Heart right ventricle (tissue), 16 donors: ENCODE measurements at regions not wholly inside any gene's neighbourhood (a gene's known extent, or its start where the extent isn't known, plus 50 kb on each side); places are given as distances from the start of the nearest gene placed in this dataset.
"Not testable (repeated sequence)": the region's sequence is repeated elsewhere in the genome, so short reads cannot be mapped to it uniquely, and the experiment has no call there.

Source experiments
- ATAC-seq, 8 donors: fragments of 200-7000 bp; cut with Tn5 transposase; one replicate each; pipeline ENCODE4 v1.9.1; 2020; ENCODE audit warnings: mild to moderate bottlenecking in 8 of 8, moderate library complexity in 8 of 8, moderate number of reproducible peaks in 1 of 8
- DNase-seq, 2 donors: peaks; one replicate each; pipeline ENCODE4 v3.0.0-alpha.2; 2020
- H3K27ac ChIP-seq, 10 donors: fragments of 200-600 bp; sonication (generic) in 2 of 10; one replicate each; pipeline versions ENCODE4 v1.5.0 to v1.8.0; 2020 to 2022; ENCODE audit warnings: mild to moderate bottlenecking in 3 of 10
- H3K27me3 ChIP-seq, 7 donors: fragments of 200-600 bp; one replicate each; pipeline ENCODE4 v1.8.0; 2021 to 2022; ENCODE audit warnings: mild to moderate bottlenecking in 2 of 7
- H3K36me3 ChIP-seq, 9 donors: fragments of 200-600 bp; sonication (generic) in 1 of 9; one replicate each; pipeline versions ENCODE4 v1.5.0 to v1.8.0; 2020 to 2022; ENCODE audit warnings: mild to moderate bottlenecking in 2 of 9
- H3K4me1 ChIP-seq, 9 donors: fragments of 200-600 bp; sonication (generic) in 1 of 9; one replicate each; pipeline versions ENCODE4 v1.5.0 to v1.8.0; 2020 to 2022; ENCODE audit warnings: mild to moderate bottlenecking in 4 of 9
- H3K4me3 ChIP-seq, 10 donors: fragments of 200-600 bp; sonication (generic) in 2 of 10; one replicate each; pipeline versions ENCODE4 v1.5.0 to v1.8.0; 2020 to 2022; ENCODE audit warnings: mild to moderate bottlenecking in 7 of 10, moderate library complexity in 2 of 10
- H3K9me3 ChIP-seq, 11 donors: fragments of 200-600 bp in 10 of 11; sonication (generic) in 2 of 11; one replicate each; pipeline versions ENCODE4 v1.5.0 to v1.8.0; 2013 to 2022; ENCODE audit warnings: mild to moderate bottlenecking in 2 of 11, control low read depth in 1 of 11, moderate library complexity in 1 of 11
- CTCF ChIP-seq, 9 donors: fragments of 200-600 bp; sonication (generic) in 2 of 9; IDR thresholded peaks; one replicate each; pipeline versions ENCODE4 v1.5.0 to v1.8.0; 2021 to 2022; ENCODE audit warnings: antibody characterized with exemption in 9 of 9, mild to moderate bottlenecking in 5 of 9, moderate library complexity in 1 of 9
- WGBS, 2 donors: extraction: QIAGEN DNeasy Blood & Tissue Kit; methylation state at CpG; one replicate each; pipeline ENCODE4 v1.1.7; 2013; ENCODE audit warnings: inconsistent platforms in 1 of 2; 5-methylcytosine and 5-hydroxymethylcytosine counted together
- intact Hi-C, 10 donors: fragments of 100-400 bp; cut with DNase I; formaldehyde crosslinking; loops; one replicate each; pipeline versions ENCODE4 v1.11.1 to v1.14.2; 2022
- donor health status: Arrhythmogenic right ventricular cardiomyopathy.
- donor health status: ischemic (EF 13 %, LVEDD 7.1; RV severe dilation, severe dysfunction).
- donor health status: healthy with polysubstance abuse.
- donor health status: DM: no; HTN: yes; CAD: no.
- donor health status: DM: no; HTN: no; CAD: no.
- donor health status: ischemic (EF 25% LVEDD 6.9; RV normal size, moderate dysfunction).
- donor health status: ischemic (EF 25% LVEDD 5.7; RV mildly dilated, moderate dysfunction).
- donor health status: healthy.
- donor health status: DM: yes; HTN: yes; CAD: no.
- donor health status: Ischemic cardiomyopathy.
- donor health status: ischemic (EF 35%, LVEDD 5.7; RV mildly dilated, moderate dysfunction).
- donor health status: nonischemic (EF 11% LVEDD 7.7; RV severe dilation, severe dysfunction).
- donor health status: DM: yes; HTN: yes; CAD: no.
- donor health status: PGD.
- donor health status: ischemic (EF 29% LVEDD 5.4; RV normal size, mild dysfunction).
- donor health status: nonischemic (EF 23%, LVEDD 6.1; RV moderate dilation, normal function).

- intact Hi-C loops, result no loop called here
- peak in 3 of 9 donors; percentile 18 to 34 (median 31) for TF ChIP-seq CTCF (IDR thresholded peaks at IDR 0.05)
- H3K27ac ChIP-seq, result no peak overlapping the region
Measured at GRCh38 chr6:164612751-164613150, 696.7 kb downstream of the C6orf118 start.

GRCh38 chr6:164610859-164611258 lies 698.5 kb downstream of the C6orf118 start:
- ATAC-seq, H3K27me3 ChIP-seq, H3K4me1 ChIP-seq, intact Hi-C loops, H3K9me3 ChIP-seq, H3K36me3 ChIP-seq, DNase-seq, H3K27ac ChIP-seq, H3K4me3 ChIP-seq: not testable (repeated sequence)
- WGBS, 2 donors, result 93 to 96% methylated on average over 15 of the region's 15 CpGs

More at GRCh38 chr6:164612751-164613150, 696.7 kb downstream of the C6orf118 start:
- Histone ChIP-seq H3K9me3 (no peaks in the 10 kb centered on the region), H3K36me3 (no peaks in the 10 kb centered on the region), H3K4me1 (no peaks in the 10 kb centered on the region), H3K4me3 (no peak overlapping the region), H3K27me3 (no peaks in the 10 kb centered on the region)
- ATAC-seq (no peak), DNase-seq (no peak)
- 59 to 68% methylated on average over 3 of the region's 3 CpGs for WGBS, 2 donors

- H3K27me3 ChIP-seq, intact Hi-C loops, ATAC-seq, H3K4me1 ChIP-seq, H3K9me3 ChIP-seq, DNase-seq, H3K27ac ChIP-seq, H3K4me3 ChIP-seq, H3K36me3 ChIP-seq: not testable (repeated sequence)
- WGBS, 2 donors, result 96 to 98% methylated on average over 15 of the region's 15 CpGs
Measured at GRCh38 chr6:164602415-164602814, 707.0 kb downstream of the C6orf118 start.

- no peak overlapping the region for H3K27ac ChIP-seq
- no peak for DNase-seq
- no peak for ATAC-seq
- H3K27me3 ChIP-seq, result no peaks in the 10 kb centered on the region
- intact Hi-C loops, result no loop called here
- no peak overlapping the region for H3K4me3 ChIP-seq
- 65 to 78% methylated on average over 4 of the region's 4 CpGs for WGBS, 2 donors
- peaks cover 0 to 6% (median 0%) of the 10 kb centered on the region in 9 donors for H3K4me1 ChIP-seq
- peaks cover 0 to 40% (median 3%) of the 10 kb centered on the region in 11 donors for H3K9me3 ChIP-seq
- TF ChIP-seq CTCF (IDR thresholded peaks at IDR 0.05), result no peak
- H3K36me3 ChIP-seq, result no peaks in the 10 kb centered on the region
Measured at GRCh38 chr6:164581563-164581962, 727.8 kb downstream of the C6orf118 start.

GRCh38 chr6:164579035-164579434 lies 730.4 kb downstream of the C6orf118 start:
- ATAC-seq (peak in 6 of 8 donors; percentile 64 to 93 (median 83)), DNase-seq (no peak)
- H3K27me3 ChIP-seq, result no peaks in the 10 kb centered on the region
- no peak overlapping the region for H3K4me3 ChIP-seq
- peak overlapping the region in 1 of 10 donors; percentile 43 for H3K27ac ChIP-seq
- H3K36me3 ChIP-seq, result no peaks in the 10 kb centered on the region
- peaks cover 0 to 6% (median 0%) of the 10 kb centered on the region in 9 donors for H3K4me1 ChIP-seq
- intact Hi-C loops, result no loop called here
- peaks cover 0 to 38% (median 3%) of the 10 kb centered on the region in 11 donors for H3K9me3 ChIP-seq
- 50 to 53% methylated on average over 3 of the region's 3 CpGs for WGBS, 2 donors
- TF ChIP-seq CTCF (IDR thresholded peaks at IDR 0.05), result no peak
